ENCODE measurements at regions not wholly inside any gene's neighbourhood (a gene's known extent, or its start where the extent isn't known, plus 50 kb on each side); places are given as distances from the start of the nearest gene placed in this dataset.
"Not testable (repeated sequence)": the region's sequence is repeated elsewhere in the genome, so short reads cannot be mapped to it uniquely, and the experiment has no call there.

DNA sequence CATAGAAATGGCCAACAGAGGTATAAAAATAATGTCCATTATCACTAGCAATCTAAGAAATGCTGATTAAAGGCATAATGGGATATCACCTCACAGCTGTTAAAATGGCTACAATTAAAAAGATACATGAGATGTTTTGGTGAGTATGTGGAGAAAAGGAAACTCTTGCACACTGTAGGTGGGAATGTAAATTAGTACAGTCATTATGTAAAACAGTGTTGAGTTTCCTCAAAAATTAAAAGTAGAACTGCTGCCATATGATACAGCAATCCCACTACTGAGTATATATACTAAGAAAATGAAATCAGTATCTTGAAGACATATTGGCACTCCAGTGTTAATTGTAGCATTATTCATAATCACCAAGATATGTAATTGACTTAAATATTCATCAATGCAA lies 982.2 kb upstream of the EPHA6 start:
- Histone ChIP-seq H3K4me1 (replicated peaks in 1 of 4; ENCODE audit: control insufficient read depth in 3 of 4, insufficient read depth in 4 of 4, low read length in 3 of 4) (no peaks in the 10 kb centered on the region), H2BK5ac (ENCODE audit: low read depth, low read length) (no peak overlapping the region), H3K4me2 (ENCODE audit: insufficient read depth in 1 of 2, low read depth in 2 of 2, low read length in 2 of 2) (no peak overlapping the region), H4K91ac (replicated peaks; ENCODE audit: insufficient read length, low read length) (no peak overlapping the region), H4K5ac (ENCODE audit: insufficient read length, low read depth, low read length) (no peak overlapping the region), H3K9ac (replicated peaks in 1 of 4; ENCODE audit: extremely low read depth in 1 of 4, low read depth in 3 of 4, low read length in 3 of 4) (no peak overlapping the region), H3K27ac (ENCODE audit: low read depth, low read length) (no peak overlapping the region), H4K8ac (ENCODE audit: extremely low read depth, insufficient read depth, low read length) (no peak overlapping the region), H3K36me3 (ENCODE audit: control insufficient read depth in 2 of 4, insufficient read depth in 4 of 4, low read length in 3 of 4) (no peaks in the 10 kb centered on the region), H2AK5ac (ENCODE audit: low read depth, low read length) (no peak overlapping the region), H2AFZ (ENCODE audit: low read length) (no peak overlapping the region), H2BK120ac (replicated peaks; ENCODE audit: low read depth, low read length) (no peak overlapping the region), H3K23ac (ENCODE audit: insufficient read length) (no peak overlapping the region), H3K27me3 (replicated peaks in 1 of 4; ENCODE audit: control insufficient read depth in 3 of 4, extremely low read depth in 1 of 4, insufficient read depth in 3 of 4, low read length in 3 of 4) (no peaks in the 10 kb centered on the region), H2BK20ac (ENCODE audit: low read length) (no peak overlapping the region), H3K4ac (replicated peaks; ENCODE audit: insufficient read length, low read depth, low read length) (no peak overlapping the region), H3K4me3 (ENCODE audit: extremely low read depth in 1 of 4, insufficient read depth in 2 of 4, low read depth in 3 of 4, low read length in 4 of 4) (no peak overlapping the region), H3K23me2 (ENCODE audit: low read depth, low read length) (no peaks in the 10 kb centered on the region), H3K14ac (ENCODE audit: insufficient read length) (no peak overlapping the region), H3K79me2 (ENCODE audit: control insufficient read depth in 1 of 2, insufficient read depth in 2 of 2, low read length in 2 of 2) (no peaks in the 10 kb centered on the region), H2BK15ac (ENCODE audit: low read length) (no peak overlapping the region), H3K18ac (ENCODE audit: extremely low read depth, low read length) (no peak overlapping the region), H3K56ac (replicated peaks; ENCODE audit: insufficient read length, low read depth, low read length) (no peak overlapping the region), H3K79me1 (ENCODE audit: low read depth, low read length) (no peaks in the 10 kb centered on the region), H3K9me3 (ENCODE audit: insufficient read depth in 2 of 2, low read depth in 1 of 2, low read length in 1 of 2) (no peaks in the 10 kb centered on the region; a peak in 1 of 4 replicates), H4K20me1 (replicated peaks in 1 of 2; ENCODE audit: control insufficient read depth in 1 of 2, insufficient read depth in 2 of 2, low read length in 2 of 2) (no peaks in the 10 kb centered on the region), H2BK12ac (ENCODE audit: low read depth, low read length) (no peak overlapping the region)
- POLR2A ChIA-PET (ENCODE audit: partially characterized antibody) = no interaction called here
- DNase-seq (ENCODE audit: low read depth in 1 of 2, low spot score in 2 of 2) = no peak
- no peak for FAIRE-seq
- TF ChIP-seq KDM4A (IDR thresholded peaks at IDR 0.05; ENCODE audit: low read depth, low read length, severe bottlenecking) (no peak), CEBPB (IDR thresholded peaks at IDR 0.05; ENCODE audit: low read depth, low read length) (no peak)
- CTCF ChIA-PET (ENCODE audit: partially characterized antibody) = no interaction called here

- H2BK15ac ChIP-seq (ENCODE audit: low read length); H2BK120ac ChIP-seq (replicated peaks; ENCODE audit: low read depth, low read length); H3K4me2 ChIP-seq (ENCODE audit: insufficient read depth in 1 of 2, low read depth in 2 of 2, low read length in 2 of 2); H3K18ac ChIP-seq (ENCODE audit: extremely low read depth, low read length); H3K23me2 ChIP-seq (ENCODE audit: low read depth, low read length); H3K4me1 ChIP-seq (replicated peaks in 1 of 4; ENCODE audit: control insufficient read depth in 3 of 4, insufficient read depth in 4 of 4, low read length in 3 of 4); H3K23ac ChIP-seq (ENCODE audit: insufficient read length); H2AFZ ChIP-seq (ENCODE audit: low read length); H3K79me1 ChIP-seq (ENCODE audit: low read depth, low read length); H4K8ac ChIP-seq (ENCODE audit: extremely low read depth, insufficient read depth, low read length); H2BK20ac ChIP-seq (ENCODE audit: low read length); FAIRE-seq; POLR2A ChIA-PET (ENCODE audit: partially characterized antibody); H4K5ac ChIP-seq (ENCODE audit: insufficient read length, low read depth, low read length); H3K27me3 ChIP-seq (replicated peaks in 1 of 4; ENCODE audit: control insufficient read depth in 3 of 4, extremely low read depth in 1 of 4, insufficient read depth in 3 of 4, low read length in 3 of 4); H2AK5ac ChIP-seq (ENCODE audit: low read depth, low read length); H3K27ac ChIP-seq (ENCODE audit: low read depth, low read length); H3K56ac ChIP-seq (replicated peaks; ENCODE audit: insufficient read length, low read depth, low read length); H3K4ac ChIP-seq (replicated peaks; ENCODE audit: insufficient read length, low read depth, low read length); H3K36me3 ChIP-seq (ENCODE audit: control insufficient read depth in 2 of 4, insufficient read depth in 4 of 4, low read length in 3 of 4); H2BK12ac ChIP-seq (ENCODE audit: low read depth, low read length); H3K4me3 ChIP-seq (ENCODE audit: extremely low read depth in 1 of 4, insufficient read depth in 2 of 4, low read depth in 3 of 4, low read length in 4 of 4); H4K20me1 ChIP-seq (replicated peaks in 1 of 2; ENCODE audit: control insufficient read depth in 1 of 2, insufficient read depth in 2 of 2, low read length in 2 of 2); H3K14ac ChIP-seq (ENCODE audit: insufficient read length); H3K9ac ChIP-seq (replicated peaks in 1 of 4; ENCODE audit: extremely low read depth in 1 of 4, low read depth in 3 of 4, low read length in 3 of 4); H3K79me2 ChIP-seq (ENCODE audit: control insufficient read depth in 1 of 2, insufficient read depth in 2 of 2, low read length in 2 of 2); CTCF ChIA-PET (ENCODE audit: partially characterized antibody); H2BK5ac ChIP-seq (ENCODE audit: low read depth, low read length); H4K91ac ChIP-seq (replicated peaks; ENCODE audit: insufficient read length, low read length); DNase-seq (ENCODE audit: low read depth in 1 of 2, low spot score in 2 of 2): not testable (repeated sequence)
- H3K9me3 ChIP-seq (ENCODE audit: insufficient read depth in 2 of 2, low read depth in 1 of 2, low read length in 1 of 2) = peaks cover 11 to 14% of the 10 kb centered on the region in 2 experiments; a peak in 3 of 4 replicates
- 96% methylated on average over 9 of the region's 9 CpGs; no CpG with 5 or more reads in 1 of the 2 experiments for WGBS, 2 experiments (ENCODE audit: extremely low coverage in 1 of 2, insufficient coverage in 1 of 2, insufficient read length in 1 of 2, insufficient replicate concordance in 2 of 2, low coverage in 1 of 2, low lambda C conversion rate in 2 of 2, missing lambda C conversion rate in 1 of 2)
These were observed 953.8 kb upstream of the EPHA6 start for GRCh38 chr3:95860628-95861027.

Measured in H1 (cell line).